ENCODE measurements at regions not wholly inside any gene's neighbourhood (a gene's known extent, or its start where the extent isn't known, plus 50 kb on each side); places are given as distances from the start of the nearest gene placed in this dataset.

GRCh38 chr6:15132167-15132566 lies 113.7 kb upstream of the JARID2 start:
- Histone ChIP-seq H2AFZ (ENCODE audit: low read length) (no peak overlapping the region), H3K4me3 (ENCODE audit: insufficient read depth, low read length) (no peak overlapping the region), H3K4me2 (ENCODE audit: insufficient read depth, low read length) (no peak overlapping the region), H4K20me1 (ENCODE audit: insufficient read depth, low read length) (no peaks in the 10 kb centered on the region), H3K27me3 (ENCODE audit: insufficient read depth, low read length) (no peaks in the 10 kb centered on the region), H3K27ac (ENCODE audit: low read depth, low read length) (no peak overlapping the region), H3K79me2 (ENCODE audit: insufficient read depth, low read length) (no peaks in the 10 kb centered on the region), H3K9me3 (ENCODE audit: low read depth, low read length) (no peaks in the 10 kb centered on the region), H3K36me3 (ENCODE audit: insufficient read depth, low read length) (no peaks in the 10 kb centered on the region), H3K4me1 (ENCODE audit: insufficient read depth, low read length) (peaks cover 11% of the 10 kb centered on the region)
- TF ChIP-seq, protein P1, sequence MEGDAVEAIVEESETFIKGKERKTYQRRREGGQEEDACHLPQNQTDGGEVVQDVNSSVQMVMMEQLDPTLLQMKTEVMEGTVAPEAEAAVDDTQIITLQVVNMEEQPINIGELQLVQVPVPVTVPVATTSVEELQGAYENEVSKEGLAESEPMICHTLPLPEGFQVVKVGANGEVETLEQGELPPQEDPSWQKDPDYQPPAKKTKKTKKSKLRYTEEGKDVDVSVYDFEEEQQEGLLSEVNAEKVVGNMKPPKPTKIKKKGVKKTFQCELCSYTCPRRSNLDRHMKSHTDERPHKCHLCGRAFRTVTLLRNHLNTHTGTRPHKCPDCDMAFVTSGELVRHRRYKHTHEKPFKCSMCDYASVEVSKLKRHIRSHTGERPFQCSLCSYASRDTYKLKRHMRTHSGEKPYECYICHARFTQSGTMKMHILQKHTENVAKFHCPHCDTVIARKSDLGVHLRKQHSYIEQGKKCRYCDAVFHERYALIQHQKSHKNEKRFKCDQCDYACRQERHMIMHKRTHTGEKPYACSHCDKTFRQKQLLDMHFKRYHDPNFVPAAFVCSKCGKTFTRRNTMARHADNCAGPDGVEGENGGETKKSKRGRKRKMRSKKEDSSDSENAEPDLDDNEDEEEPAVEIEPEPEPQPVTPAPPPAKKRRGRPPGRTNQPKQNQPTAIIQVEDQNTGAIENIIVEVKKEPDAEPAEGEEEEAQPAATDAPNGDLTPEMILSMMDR (IDR thresholded peaks at IDR 0.05; ENCODE audit: extremely low read depth, low read depth, low read length) = no peak
- DNase-seq (ENCODE audit: insufficient read length, low spot score, missing footprints) = no peak

- no peaks in the 10 kb centered on the region for H4K20me1 ChIP-seq (ENCODE audit: insufficient read depth, low read length)
- no peaks in the 10 kb centered on the region for H3K36me3 ChIP-seq (ENCODE audit: insufficient read depth, low read length)
- H2AFZ ChIP-seq (ENCODE audit: low read length) = peak overlapping the region; percentile 36
- peak overlapping the region; percentile 67 for H3K4me2 ChIP-seq (ENCODE audit: insufficient read depth, low read length)
- TF ChIP-seq, protein P1 (IDR thresholded peaks at IDR 0.05; ENCODE audit: extremely low read depth, low read depth, low read length) = no peak
- peak overlapping the region; percentile 48 for H3K27ac ChIP-seq (ENCODE audit: low read depth, low read length)
- H3K27me3 ChIP-seq (ENCODE audit: insufficient read depth, low read length) = no peaks in the 10 kb centered on the region
- no peaks in the 10 kb centered on the region for H3K9me3 ChIP-seq (ENCODE audit: low read depth, low read length)
- peak; percentile 88 for DNase-seq (ENCODE audit: insufficient read length, low spot score, missing footprints)
- H3K79me2 ChIP-seq (ENCODE audit: insufficient read depth, low read length) = no peaks in the 10 kb centered on the region
- H3K4me3 ChIP-seq (ENCODE audit: insufficient read depth, low read length) = no peak overlapping the region
- peaks cover 11% of the 10 kb centered on the region for H3K4me1 ChIP-seq (ENCODE audit: insufficient read depth, low read length)
Measured at GRCh38 chr6:15132854-15133670, 112.8 kb upstream of the JARID2 start.

GRCh38 chr6:15137086-15137485 lies 108.8 kb upstream of the JARID2 start:
- Histone ChIP-seq H2AFZ (ENCODE audit: low read length) (no peak overlapping the region), H3K79me2 (ENCODE audit: insufficient read depth, low read length) (no peaks in the 10 kb centered on the region), H3K4me1 (ENCODE audit: insufficient read depth, low read length) (peaks cover 11% of the 10 kb centered on the region), H3K27ac (ENCODE audit: low read depth, low read length) (no peak overlapping the region), H4K20me1 (ENCODE audit: insufficient read depth, low read length) (no peaks in the 10 kb centered on the region), H3K4me2 (ENCODE audit: insufficient read depth, low read length) (no peak overlapping the region), H3K9me3 (ENCODE audit: low read depth, low read length) (no peaks in the 10 kb centered on the region), H3K27me3 (ENCODE audit: insufficient read depth, low read length) (no peaks in the 10 kb centered on the region), H3K36me3 (ENCODE audit: insufficient read depth, low read length) (no peaks in the 10 kb centered on the region), H3K4me3 (ENCODE audit: insufficient read depth, low read length) (no peak overlapping the region)
- TF ChIP-seq, protein P1 (IDR thresholded peaks at IDR 0.05; ENCODE audit: extremely low read depth, low read depth, low read length) = no peak
- no peak for DNase-seq (ENCODE audit: insufficient read length, low spot score, missing footprints)

- Histone ChIP-seq H2AFZ (ENCODE audit: low read length) (no peak overlapping the region), H3K36me3 (ENCODE audit: insufficient read depth, low read length) (no peaks in the 10 kb centered on the region), H3K79me2 (ENCODE audit: insufficient read depth, low read length) (no peaks in the 10 kb centered on the region), H3K4me3 (ENCODE audit: insufficient read depth, low read length) (no peak overlapping the region), H3K27me3 (ENCODE audit: insufficient read depth, low read length) (peaks cover 4% of the 10 kb centered on the region), H3K9me3 (ENCODE audit: low read depth, low read length) (no peaks in the 10 kb centered on the region), H4K20me1 (ENCODE audit: insufficient read depth, low read length) (no peaks in the 10 kb centered on the region), H3K4me2 (ENCODE audit: insufficient read depth, low read length) (no peak overlapping the region), H3K27ac (ENCODE audit: low read depth, low read length) (no peak overlapping the region), H3K4me1 (ENCODE audit: insufficient read depth, low read length) (peaks cover 3% of the 10 kb centered on the region)
- TF ChIP-seq, protein P1 (IDR thresholded peaks at IDR 0.05; ENCODE audit: extremely low read depth, low read depth, low read length) = no peak
- DNase-seq (ENCODE audit: insufficient read length, low spot score, missing footprints) = no peak
Measured at GRCh38 chr6:15143086-15143485, 102.8 kb upstream of the JARID2 start.
